GM12875 (cell line): ENCODE measurements at regions not wholly inside any gene's neighbourhood (a gene's known extent, or its start where the extent isn't known, plus 50 kb on each side); places are given as distances from the start of the nearest gene placed in this dataset.

Source experiments
- H3K4me3 ChIP-seq: one replicate; pipeline ENCODE4 v1.5.1; 2011; ENCODE audit warnings: low read depth, low read length, control low read depth
- CTCF ChIP-seq: IDR thresholded peaks from 2 replicates; pipeline ENCODE4 v1.5.1; 2011; ENCODE audit warnings: low read depth, mild to moderate bottlenecking, control low read depth, inconsistent platforms, low read length, moderate library complexity, borderline replicate concordance; ENCODE audit not compliant: insufficient read depth

GRCh38 chr3:154602241-154602640 is 172.3 kb upstream of the GPR149 start:
- no peak for TF ChIP-seq CTCF

GRCh38 chr3:154598166-154598565 is 168.2 kb upstream of the GPR149 start:
- TF ChIP-seq CTCF, result no peak
- H3K4me3 ChIP-seq, result no peak overlapping the region

More at GRCh38 chr3:154602241-154602640, 172.3 kb upstream of the GPR149 start:
- H3K4me3 ChIP-seq, result no peak overlapping the region

DNA sequence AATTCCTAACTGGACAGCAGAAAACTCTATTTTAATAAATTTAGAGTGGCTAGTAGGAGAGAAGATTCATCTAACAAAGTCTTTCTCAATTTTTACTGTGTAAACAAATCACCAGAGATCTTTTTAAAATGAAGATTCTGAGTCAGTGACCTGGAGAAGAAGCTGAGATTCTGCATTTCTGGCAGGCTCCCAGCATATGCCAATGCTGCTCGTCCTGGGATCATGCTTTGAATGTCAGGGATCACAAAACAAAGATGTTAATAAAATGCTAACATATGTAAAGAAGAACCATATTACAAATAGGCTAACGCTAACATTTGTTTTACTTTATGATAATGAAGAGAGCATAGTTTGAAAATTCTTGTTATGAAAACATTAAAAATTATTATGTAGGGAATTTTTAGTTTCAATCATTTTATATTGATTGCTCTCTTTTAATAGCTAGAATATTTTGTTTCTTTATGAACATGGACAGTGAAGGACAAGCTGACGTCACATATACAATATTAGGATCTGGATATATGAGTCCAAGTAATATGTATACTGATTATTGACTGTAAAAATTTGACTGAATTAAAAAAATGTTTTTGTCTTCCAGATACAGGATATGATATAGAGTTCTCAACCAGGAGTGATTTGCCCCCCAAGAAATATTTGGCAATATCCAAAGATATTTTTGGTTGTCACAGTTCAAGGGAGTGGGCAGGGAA is 160.8 kb upstream of the GPR149 start:
- TF ChIP-seq CTCF, result no peak
- no peak overlapping the region for H3K4me3 ChIP-seq

- no peak for TF ChIP-seq CTCF
- H3K4me3 ChIP-seq, result no peak overlapping the region
Observed at GRCh38 chr3:154588831-154589230, 158.8 kb upstream of the GPR149 start.

DNA sequence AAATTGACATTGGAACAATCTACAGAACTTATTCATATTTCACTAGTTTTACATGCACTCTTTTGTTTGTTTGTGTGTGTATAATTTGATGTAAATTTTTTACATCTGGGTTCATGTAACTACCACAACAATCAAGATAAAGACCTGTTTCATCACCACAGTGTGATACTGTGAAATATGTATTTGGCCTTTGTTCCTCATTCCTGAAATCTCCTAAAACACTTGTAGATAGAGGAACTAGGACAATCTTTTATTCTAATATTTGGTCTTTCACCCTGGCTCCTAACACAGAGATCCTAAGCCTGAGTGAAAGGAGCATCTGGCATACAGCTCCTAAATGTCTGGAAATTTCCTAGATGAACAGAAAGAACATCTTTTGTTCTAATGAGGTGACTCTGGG is 155.0 kb upstream of the GPR149 start:
- no peak for TF ChIP-seq CTCF
- no peak overlapping the region for H3K4me3 ChIP-seq

DNA sequence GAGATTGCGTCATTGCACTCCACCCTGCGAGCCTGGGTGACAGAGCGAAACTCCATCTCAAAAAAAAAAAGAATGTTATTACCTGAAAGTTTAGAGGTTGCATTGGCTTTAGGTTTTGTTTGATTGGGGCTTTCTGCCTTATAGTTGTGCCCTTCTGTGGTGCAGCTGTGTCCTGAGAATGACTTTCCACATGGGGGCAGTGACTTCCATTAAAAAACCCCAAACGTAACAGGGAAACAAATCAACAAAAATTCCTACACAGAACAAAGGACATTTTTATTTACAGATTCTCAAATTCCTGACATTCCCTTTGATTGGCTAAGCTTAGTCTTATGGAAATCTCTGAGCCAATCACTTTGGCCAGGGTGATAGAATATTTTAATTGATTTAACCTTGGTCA is 154.1 kb upstream of the GPR149 start:
- H3K4me3 ChIP-seq, result no peak overlapping the region
- TF ChIP-seq CTCF, result no peak

DNA sequence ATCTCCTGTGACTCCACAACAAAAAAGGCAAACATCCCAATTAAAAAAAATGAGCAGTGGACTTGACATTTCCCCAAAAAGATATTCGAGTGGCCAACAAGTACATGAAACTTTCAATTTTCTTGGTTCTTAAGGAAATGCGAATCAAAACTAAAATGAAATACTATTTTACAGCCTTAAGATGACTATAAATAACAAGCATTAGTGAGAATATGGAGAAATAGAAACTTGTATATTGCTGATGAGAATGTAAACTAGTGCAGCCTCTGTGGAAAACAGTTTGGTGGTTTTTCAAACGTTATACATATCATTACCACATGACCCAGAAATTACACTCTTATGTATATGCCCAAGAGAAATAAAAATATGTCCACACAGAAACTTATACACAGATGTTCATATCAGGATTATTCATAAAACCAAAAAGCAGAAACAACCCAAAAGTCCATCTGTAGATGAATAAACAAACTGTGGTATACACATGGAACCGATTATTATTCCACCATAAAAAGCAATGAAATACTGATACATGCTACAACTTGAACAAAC is 153.2 kb upstream of the GPR149 start:
- no peak for TF ChIP-seq CTCF
- H3K4me3 ChIP-seq, result no peak overlapping the region
